Loucy (cell line): ENCODE measurements at regions not wholly inside any gene's neighbourhood (a gene's known extent, or its start where the extent isn't known, plus 50 kb on each side); places are given as distances from the start of the nearest gene placed in this dataset.

Experiments used
- EZH2phosphoT487 ChIP-seq: fragments of 200-600 bp; IDR thresholded peaks from 2 replicates; pipeline ENCODE4 v1.6.1; 2018; ENCODE audit warnings: antibody characterized with exemption, mild to moderate bottlenecking, moderate library complexity, borderline replicate concordance
- TF ChIP-seq, protein P1 (sequence below): fragments of 200-600 bp; sonication (generic); conservative IDR thresholded peaks from 2 replicates; pipeline ENCODE4 v1.5.1; 2014; ENCODE audit warnings: mild to moderate bottlenecking, antibody characterized with exemption, low read length

DNA sequence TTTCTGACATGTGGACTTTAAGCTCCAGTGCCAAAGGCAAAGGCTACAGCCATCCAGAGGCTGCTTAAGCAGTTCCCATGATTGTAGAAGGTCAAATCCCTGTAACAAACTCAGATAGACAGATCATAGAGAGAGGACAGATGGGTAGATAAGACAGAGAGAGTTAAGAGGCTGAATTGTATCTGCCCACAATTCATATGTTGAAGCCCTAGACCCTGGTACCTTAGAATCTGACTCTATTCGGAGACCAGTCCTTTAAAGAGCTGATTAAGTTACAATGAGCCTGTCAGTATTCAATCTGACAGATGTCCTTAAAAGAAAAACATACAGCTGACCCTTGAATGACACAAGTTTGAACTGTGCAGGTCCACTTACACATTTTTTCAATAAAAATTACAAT, 115.2 kb downstream of the RAP2A start:
- TF ChIP-seq, protein P1, sequence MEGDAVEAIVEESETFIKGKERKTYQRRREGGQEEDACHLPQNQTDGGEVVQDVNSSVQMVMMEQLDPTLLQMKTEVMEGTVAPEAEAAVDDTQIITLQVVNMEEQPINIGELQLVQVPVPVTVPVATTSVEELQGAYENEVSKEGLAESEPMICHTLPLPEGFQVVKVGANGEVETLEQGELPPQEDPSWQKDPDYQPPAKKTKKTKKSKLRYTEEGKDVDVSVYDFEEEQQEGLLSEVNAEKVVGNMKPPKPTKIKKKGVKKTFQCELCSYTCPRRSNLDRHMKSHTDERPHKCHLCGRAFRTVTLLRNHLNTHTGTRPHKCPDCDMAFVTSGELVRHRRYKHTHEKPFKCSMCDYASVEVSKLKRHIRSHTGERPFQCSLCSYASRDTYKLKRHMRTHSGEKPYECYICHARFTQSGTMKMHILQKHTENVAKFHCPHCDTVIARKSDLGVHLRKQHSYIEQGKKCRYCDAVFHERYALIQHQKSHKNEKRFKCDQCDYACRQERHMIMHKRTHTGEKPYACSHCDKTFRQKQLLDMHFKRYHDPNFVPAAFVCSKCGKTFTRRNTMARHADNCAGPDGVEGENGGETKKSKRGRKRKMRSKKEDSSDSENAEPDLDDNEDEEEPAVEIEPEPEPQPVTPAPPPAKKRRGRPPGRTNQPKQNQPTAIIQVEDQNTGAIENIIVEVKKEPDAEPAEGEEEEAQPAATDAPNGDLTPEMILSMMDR: no peak
- TF ChIP-seq EZH2phosphoT487: no peak
